Hypothalamus (tissue), 51 donors: ENCODE measurements at regions not wholly inside any gene's neighbourhood (a gene's known extent, or its start where the extent isn't known, plus 50 kb on each side); places are given as distances from the start of the nearest gene placed in this dataset.
"Not testable (repeated sequence)": the region's sequence is repeated elsewhere in the genome, so short reads cannot be mapped to it uniquely, and the experiment has no call there.

Experiments used
- DNase-seq, 51 donors: peaks; one replicate each; lab custom pipeline; 2025; lab: John Stamatoyannopoulos, UW

- no peak for DNase-seq
These were observed 55.4 kb upstream of the KLF14 start for GRCh38 chr7:130789436-130789835.

- DNase-seq: peak in 5 of 51 donors; percentile 3 to 63 (median 6)
These were observed 57.7 kb upstream of the KLF14 start for GRCh38 chr7:130791746-130792145.

GRCh38 chr7:130793855-130794618 lies 60.0 kb upstream of the KLF14 start:
- peak in 11 of 51 donors; percentile 1 to 19 (median 4) for DNase-seq

- DNase-seq: no peak
These were observed 60.6 kb upstream of the KLF14 start for GRCh38 chr7:130794619-130794922.

- not testable (repeated sequence) for DNase-seq
These were observed 62.4 kb upstream of the KLF14 start for GRCh38 chr7:130796425-130796824.

GRCh38 chr7:130803127-130803526 lies 69.1 kb upstream of the KLF14 start:
- no peak for DNase-seq

GRCh38 chr7:130804220-130804619 lies 70.2 kb upstream of the KLF14 start:
- no peak for DNase-seq

- DNase-seq: not testable (repeated sequence)
These were observed 78.8 kb upstream of the KLF14 start for GRCh38 chr7:130812819-130813218.

- no peak for DNase-seq
These were observed 80.8 kb upstream of the KLF14 start for GRCh38 chr7:130814778-130815335.

GRCh38 chr7:130818056-130818455 lies 84.0 kb upstream of the KLF14 start:
- DNase-seq: no peak

GRCh38 chr7:130821864-130822263 lies 87.9 kb upstream of the KLF14 start:
- no peak for DNase-seq

- no peak for DNase-seq
These were observed 88.6 kb upstream of the KLF14 start for GRCh38 chr7:130822642-130823041.

- no peak for DNase-seq
These were observed 89.1 kb upstream of the KLF14 start for GRCh38 chr7:130823060-130823459.

- DNase-seq: no peak
These were observed 91.8 kb upstream of the KLF14 start for GRCh38 chr7:130825819-130826218.

GRCh38 chr7:130829415-130829814 lies 95.4 kb upstream of the KLF14 start:
- no peak for DNase-seq

- DNase-seq: no peak
These were observed 97.3 kb upstream of the KLF14 start for GRCh38 chr7:130831322-130831721.

GRCh38 chr7:130831817-130832481 lies 97.9 kb upstream of the KLF14 start:
- peak in 1 of 51 donors; percentile 5 for DNase-seq

- DNase-seq: no peak
These were observed 104.7 kb upstream of the KLF14 start for GRCh38 chr7:130838738-130839137.

- DNase-seq: no peak
These were observed 106.6 kb upstream of the KLF14 start for GRCh38 chr7:130840599-130840998.

GRCh38 chr7:130841416-130841815 lies 107.4 kb upstream of the KLF14 start:
- DNase-seq: no peak

- no peak for DNase-seq
These were observed 109.7 kb upstream of the KLF14 start for GRCh38 chr7:130843703-130844102.
